ENCODE measurements at regions not wholly inside any gene's neighbourhood (a gene's known extent, or its start where the extent isn't known, plus 50 kb on each side); places are given as distances from the start of the nearest gene placed in this dataset.

- no peaks in the 10 kb centered on the region for H3K27me3 ChIP-seq (ENCODE audit: insufficient read depth, low read depth, low read length)
- no peak overlapping the region for H3K9ac ChIP-seq (ENCODE audit: low read length)
- no peak overlapping the region for H3K4me3 ChIP-seq (ENCODE audit: low read length)
- no peak overlapping the region for H3K27ac ChIP-seq (ENCODE audit: low read length)
- H2AFZ ChIP-seq (ENCODE audit: low read depth, low read length): no peak overlapping the region
- no peaks in the 10 kb centered on the region for H3F3A ChIP-seq (ENCODE audit: insufficient read depth, low read length, poor library complexity, severe bottlenecking)
- no peaks in the 10 kb centered on the region for H3K9me2 ChIP-seq (ENCODE audit: insufficient read depth, low read length)
- H3K4me2 ChIP-seq (ENCODE audit: low read length): no peak overlapping the region
- H3K36me3 ChIP-seq (ENCODE audit: insufficient read depth, low read length): no peaks in the 10 kb centered on the region
- H3K79me2 ChIP-seq (replicated peaks; ENCODE audit: insufficient read depth, low read length): no peaks in the 10 kb centered on the region
- H4K20me1 ChIP-seq (ENCODE audit: insufficient read depth): no peaks in the 10 kb centered on the region
- no peak for TF ChIP-seq MXI1 (conservative IDR thresholded peaks at IDR 0.05; ENCODE audit: poor library complexity, severe bottlenecking)
- no peak for TF ChIP-seq CTCF (IDR thresholded peaks at IDR 0.05; ENCODE audit: poor library complexity, severe bottlenecking)
- no peak for TF ChIP-seq EZH2 (IDR thresholded peaks at IDR 0.05; ENCODE audit: borderline replicate concordance, insufficient read depth, low read length, poor library complexity, severe bottlenecking)
- no peak for TF ChIP-seq RAD21 (conservative IDR thresholded peaks at IDR 0.05)
- no peak for TF ChIP-seq SMC3 (conservative IDR thresholded peaks at IDR 0.05; ENCODE audit: poor library complexity)
- TF ChIP-seq POLR2AphosphoS5 (IDR thresholded peaks at IDR 0.05): no peak
- TF ChIP-seq TAF1 (IDR thresholded peaks at IDR 0.05; ENCODE audit: low read depth): no peak
- no peak for TF ChIP-seq EP300 (conservative IDR thresholded peaks at IDR 0.05; ENCODE audit: poor library complexity, severe bottlenecking)
- TF ChIP-seq REST (IDR thresholded peaks at IDR 0.05; ENCODE audit: borderline replicate concordance): no peak
- H3K9me3 ChIP-seq (ENCODE audit: low read length): no peaks in the 10 kb centered on the region
Measured at GRCh38 chr4:130044788-130045531, 949.0 kb downstream of the C4orf33 start.

GRCh38 chr4:130053723-130054122, 957.8 kb downstream of the C4orf33 start:
- Histone ChIP-seq H3F3A (ENCODE audit: insufficient read depth, low read length, poor library complexity, severe bottlenecking) (no peaks in the 10 kb centered on the region), H3K9me3 (ENCODE audit: low read length) (no peaks in the 10 kb centered on the region), H3K27me3 (ENCODE audit: insufficient read depth, low read depth, low read length) (no peaks in the 10 kb centered on the region), H3K27ac (ENCODE audit: low read length) (no peak overlapping the region), H4K20me1 (ENCODE audit: insufficient read depth) (no peaks in the 10 kb centered on the region), H3K4me3 (ENCODE audit: low read length) (no peak overlapping the region), H2AFZ (ENCODE audit: low read depth, low read length) (no peak overlapping the region), H3K36me3 (ENCODE audit: insufficient read depth, low read length) (no peaks in the 10 kb centered on the region), H3K4me2 (ENCODE audit: low read length) (no peak overlapping the region), H3K9ac (ENCODE audit: low read length) (no peak overlapping the region), H3K9me2 (ENCODE audit: insufficient read depth, low read length) (no peaks in the 10 kb centered on the region), H3K79me2 (replicated peaks; ENCODE audit: insufficient read depth, low read length) (no peaks in the 10 kb centered on the region)
- TF ChIP-seq RAD21 (conservative IDR thresholded peaks at IDR 0.05): no peak
- TF ChIP-seq MXI1 (conservative IDR thresholded peaks at IDR 0.05; ENCODE audit: poor library complexity, severe bottlenecking): no peak
- TF ChIP-seq POLR2AphosphoS5 (IDR thresholded peaks at IDR 0.05): no peak
- TF ChIP-seq REST (IDR thresholded peaks at IDR 0.05; ENCODE audit: borderline replicate concordance): no peak
- TF ChIP-seq EP300 (conservative IDR thresholded peaks at IDR 0.05; ENCODE audit: poor library complexity, severe bottlenecking): no peak
- no peak for TF ChIP-seq EZH2 (IDR thresholded peaks at IDR 0.05; ENCODE audit: borderline replicate concordance, insufficient read depth, low read length, poor library complexity, severe bottlenecking)
- no peak for TF ChIP-seq TAF1 (IDR thresholded peaks at IDR 0.05; ENCODE audit: low read depth)
- no peak for TF ChIP-seq SMC3 (conservative IDR thresholded peaks at IDR 0.05; ENCODE audit: poor library complexity)
- no peak for TF ChIP-seq CTCF (IDR thresholded peaks at IDR 0.05; ENCODE audit: poor library complexity, severe bottlenecking)

Data from neural cell (in vitro differentiated cells).